HEK293 (cell line): ENCODE measurements at regions not wholly inside any gene's neighbourhood (a gene's known extent, or its start where the extent isn't known, plus 50 kb on each side); places are given as distances from the start of the nearest gene placed in this dataset.
A peak's percentile ranks its signal among the peaks of the same experiment; 100 is the strongest.
"Not testable (repeated sequence)": the region's sequence is repeated elsewhere in the genome, so short reads cannot be mapped to it uniquely, and the experiment has no call there.

Source experiments
- CTCF ChIA-PET: fragments of 350-600 bp; formaldehyde crosslinking; extraction: SDS; loops from one replicate; lab custom pipeline; 2021; ENCODE audit warnings: antibody characterized with exemption; lab: Yijun Ruan, JAX
- POLR2A ChIA-PET: fragments of 300-600 bp; formaldehyde crosslinking; extraction: SDS; loops from one replicate; lab custom pipeline; 2020; ENCODE audit warnings: antibody characterized with exemption, inconsistent platforms; lab: Yijun Ruan, JAX
- H3K27ac ChIP-seq: fragments of 200-500 bp; sonication (Bioruptor generic); 2 replicates; pipeline ENCODE4 v1.5.1; 2014; ENCODE audit warnings: low read depth, low read length, control low read depth, inconsistent platforms; ENCODE audit errors: extremely low read depth
- H3K36me3 ChIP-seq, 2 experiments: fragments of 200-500 bp in 1 of 2; sonication (Bioruptor generic) in 1 of 2; 1 replicate in 1 of 2; 2 replicates in 1 of 2; pipeline ENCODE4 v1.5.1; 2014 to 2017; ENCODE audit warnings: inconsistent platforms in 2 of 2, low read length in 2 of 2; ENCODE audit not compliant: control insufficient read depth in 2 of 2, insufficient read depth in 1 of 2
- H3K4me1 ChIP-seq: fragments of 200-500 bp; sonication (Bioruptor generic); 2 replicates; pipeline ENCODE4 v1.5.1; 2014; ENCODE audit warnings: mild to moderate bottlenecking, low read length, inconsistent platforms; ENCODE audit not compliant: control insufficient read depth, insufficient read depth
- H3K4me3 ChIP-seq: 2 replicates; pipeline ENCODE4 v1.5.1; 2011; ENCODE audit warnings: low read depth, mild to moderate bottlenecking, control low read depth, low read length, moderate library complexity
- H3K9me3 ChIP-seq: fragments of 200-500 bp; sonication (Bioruptor generic); 2 replicates; pipeline ENCODE4 v1.5.1; 2014; ENCODE audit warnings: low read depth, low read length, inconsistent platforms; ENCODE audit not compliant: control insufficient read depth, insufficient read depth
- BCL11A ChIP-seq: fragments of 450-650 bp; formaldehyde crosslinking; IDR thresholded peaks from 2 replicates; pipeline ENCODE4 v1.5.1; 2016; ENCODE audit warnings: low read depth, missing biosample characterization, missing genetic modification characterization
- GLI4 ChIP-seq: fragments of 450-650 bp; formaldehyde crosslinking; IDR thresholded peaks from 2 replicates; pipeline ENCODE4 v1.5.1; 2016; ENCODE audit warnings: missing biosample characterization, missing genetic modification characterization
- PRDM4 ChIP-seq: fragments of 450-650 bp; formaldehyde crosslinking; IDR thresholded peaks from 2 replicates; pipeline ENCODE4 v1.5.1; 2017; ENCODE audit warnings: missing biosample characterization, missing genetic modification characterization
- PRDM6 ChIP-seq: fragments of 450-650 bp; formaldehyde crosslinking; IDR thresholded peaks from 2 replicates; pipeline ENCODE4 v1.5.1; 2017; ENCODE audit warnings: missing biosample characterization, missing genetic modification characterization
- REST ChIP-seq: fragments of 450-650 bp; formaldehyde crosslinking; IDR thresholded peaks from 2 replicates; pipeline ENCODE4 v1.5.1; 2016; ENCODE audit warnings: missing biosample characterization, missing genetic modification characterization
- SETDB1 ChIP-seq: IDR thresholded peaks from one replicate; pipeline ENCODE4 v1.6.1; 2017; ENCODE audit warnings: mild to moderate bottlenecking, low read length, moderate library complexity, mixed read lengths; ENCODE audit not compliant: insufficient read length
- SP7 ChIP-seq: fragments of 450-650 bp; formaldehyde crosslinking; IDR thresholded peaks from 2 replicates; pipeline ENCODE4 v1.5.1; 2016; ENCODE audit warnings: missing biosample characterization, missing genetic modification characterization
- TRIM28 ChIP-seq: IDR thresholded peaks from 2 replicates; pipeline ENCODE4 v1.6.1; 2011; ENCODE audit warnings: low read length, control low read depth, borderline replicate concordance
- ZBTB26 ChIP-seq: fragments of 450-650 bp; formaldehyde crosslinking; optimal IDR thresholded peaks from 2 replicates; pipeline ENCODE3; 2016; ENCODE audit warnings: missing biosample characterization, mild to moderate bottlenecking, missing genetic modification characterization
- ZBTB48 ChIP-seq: fragments of 450-650 bp; formaldehyde crosslinking; IDR thresholded peaks from 2 replicates; pipeline ENCODE4 v1.5.1; 2016; ENCODE audit warnings: missing biosample characterization, missing genetic modification characterization
- ZNF155 ChIP-seq: fragments of 450-650 bp; formaldehyde crosslinking; IDR thresholded peaks from 2 replicates; pipeline ENCODE4 v1.5.1; 2016; ENCODE audit warnings: missing biosample characterization, missing genetic modification characterization
- ZNF423 ChIP-seq: fragments of 450-650 bp; formaldehyde crosslinking; IDR thresholded peaks from 2 replicates; pipeline ENCODE4 v1.5.1; 2016; ENCODE audit warnings: missing biosample characterization, missing genetic modification characterization
- ZNF488 ChIP-seq: fragments of 450-650 bp; formaldehyde crosslinking; IDR thresholded peaks from 2 replicates; pipeline ENCODE4 v1.5.1; 2016; ENCODE audit warnings: missing biosample characterization, missing genetic modification characterization
- ZNF513 ChIP-seq: fragments of 450-650 bp; IDR thresholded peaks from 2 replicates; pipeline ENCODE4 v1.5.1; 2018; ENCODE audit warnings: missing biosample characterization, missing genetic modification characterization
- ZNF610 ChIP-seq: fragments of 450-650 bp; formaldehyde crosslinking; IDR thresholded peaks from 2 replicates; pipeline ENCODE4 v1.5.1; 2016; ENCODE audit warnings: missing biosample characterization, missing genetic modification characterization, borderline replicate concordance
- ZNF621 ChIP-seq: fragments of 450-650 bp; formaldehyde crosslinking; IDR thresholded peaks from 2 replicates; pipeline ENCODE4 v1.5.1; 2017; ENCODE audit warnings: missing biosample characterization, missing genetic modification characterization
- ZNF692 ChIP-seq: fragments of 450-650 bp; formaldehyde crosslinking; IDR thresholded peaks from 2 replicates; pipeline ENCODE4 v1.5.1; 2016; ENCODE audit warnings: missing biosample characterization, missing genetic modification characterization
- ZNF830 ChIP-seq: fragments of 450-650 bp; IDR thresholded peaks from 2 replicates; pipeline ENCODE4 v1.5.0; 2018; ENCODE audit warnings: missing biosample characterization, missing genetic modification characterization, low read depth, mild to moderate bottlenecking, moderate library complexity

- 0 out of 2 replicates have a peak, but pooled peaks have one; percentile 29 for TF ChIP-seq REST (tag by site-specific recombination)
- no peak for TF ChIP-seq GLI4 (tag by site-specific recombination)
- TF ChIP-seq PRDM6 (tag by site-specific recombination): no peak
- TF ChIP-seq TRIM28: peak; percentile 80
- no peak for TF ChIP-seq ZNF155 (tag by site-specific recombination)
- no peak for TF ChIP-seq ZNF488
- TF ChIP-seq ZNF610 (tag by site-specific recombination): no peak
- TF ChIP-seq ZNF830 (tag by site-specific recombination): no peak
- no peak for TF ChIP-seq ZNF423 (tag by site-specific recombination)
- TF ChIP-seq ZBTB26 (tag by site-specific recombination): no peak
- TF ChIP-seq SP7 (tag by site-specific recombination): no peak
- TF ChIP-seq ZNF513: no peak
- no peak for TF ChIP-seq ZBTB48 (tag by site-specific recombination)
- no peak; the same call in 1 of the 2 replicates for TF ChIP-seq PRDM4
- no peak for TF ChIP-seq ZNF692 (tag by site-specific recombination)
- peak; percentile 14 for TF ChIP-seq SETDB1
- no peak for TF ChIP-seq BCL11A (tag by site-specific recombination)
- no peak for TF ChIP-seq ZNF621 (tag by site-specific recombination)
These were observed 96.3 kb downstream of the RFPL4B start (continued) for GRCh38 chr6:112443179-112444065.

GRCh38 chr6:112448786-112449185 is 101.7 kb downstream of the RFPL4B start:
- POLR2A ChIA-PET, H3K4me1 ChIP-seq, H3K9me3 ChIP-seq, H3K4me3 ChIP-seq, H3K27ac ChIP-seq, H3K36me3 ChIP-seq: not testable (repeated sequence)
- CTCF ChIA-PET: interaction anchor here (0.6 kb wide), 1 partner anchor 1259 kb away, joined by 4 read pairs; no protein-coding TSS in a partner anchor
